ENCODE measurements at regions not wholly inside any gene's neighbourhood (a gene's known extent, or its start where the extent isn't known, plus 50 kb on each side); places are given as distances from the start of the nearest gene placed in this dataset.

DNA sequence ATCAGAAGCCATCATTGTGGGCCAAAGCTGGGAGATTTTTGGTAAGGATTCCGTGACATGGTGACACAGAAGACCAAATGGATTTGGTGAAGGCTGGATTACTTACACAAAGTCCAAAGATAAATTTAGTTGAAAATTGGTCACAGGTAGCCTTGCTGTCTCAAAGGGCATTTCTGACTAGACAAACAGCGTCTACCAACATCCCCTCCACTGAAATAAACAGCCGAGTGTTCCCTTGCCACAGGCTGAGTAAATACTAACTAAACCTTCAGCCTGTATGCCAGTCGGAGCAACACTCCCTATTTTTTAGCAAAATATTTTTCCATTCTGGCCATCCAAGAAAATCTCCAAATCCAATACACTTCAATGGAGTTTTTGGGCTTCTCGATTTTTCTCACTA is 279.9 kb upstream of the CITED2 start:
- TF ChIP-seq, protein P1, sequence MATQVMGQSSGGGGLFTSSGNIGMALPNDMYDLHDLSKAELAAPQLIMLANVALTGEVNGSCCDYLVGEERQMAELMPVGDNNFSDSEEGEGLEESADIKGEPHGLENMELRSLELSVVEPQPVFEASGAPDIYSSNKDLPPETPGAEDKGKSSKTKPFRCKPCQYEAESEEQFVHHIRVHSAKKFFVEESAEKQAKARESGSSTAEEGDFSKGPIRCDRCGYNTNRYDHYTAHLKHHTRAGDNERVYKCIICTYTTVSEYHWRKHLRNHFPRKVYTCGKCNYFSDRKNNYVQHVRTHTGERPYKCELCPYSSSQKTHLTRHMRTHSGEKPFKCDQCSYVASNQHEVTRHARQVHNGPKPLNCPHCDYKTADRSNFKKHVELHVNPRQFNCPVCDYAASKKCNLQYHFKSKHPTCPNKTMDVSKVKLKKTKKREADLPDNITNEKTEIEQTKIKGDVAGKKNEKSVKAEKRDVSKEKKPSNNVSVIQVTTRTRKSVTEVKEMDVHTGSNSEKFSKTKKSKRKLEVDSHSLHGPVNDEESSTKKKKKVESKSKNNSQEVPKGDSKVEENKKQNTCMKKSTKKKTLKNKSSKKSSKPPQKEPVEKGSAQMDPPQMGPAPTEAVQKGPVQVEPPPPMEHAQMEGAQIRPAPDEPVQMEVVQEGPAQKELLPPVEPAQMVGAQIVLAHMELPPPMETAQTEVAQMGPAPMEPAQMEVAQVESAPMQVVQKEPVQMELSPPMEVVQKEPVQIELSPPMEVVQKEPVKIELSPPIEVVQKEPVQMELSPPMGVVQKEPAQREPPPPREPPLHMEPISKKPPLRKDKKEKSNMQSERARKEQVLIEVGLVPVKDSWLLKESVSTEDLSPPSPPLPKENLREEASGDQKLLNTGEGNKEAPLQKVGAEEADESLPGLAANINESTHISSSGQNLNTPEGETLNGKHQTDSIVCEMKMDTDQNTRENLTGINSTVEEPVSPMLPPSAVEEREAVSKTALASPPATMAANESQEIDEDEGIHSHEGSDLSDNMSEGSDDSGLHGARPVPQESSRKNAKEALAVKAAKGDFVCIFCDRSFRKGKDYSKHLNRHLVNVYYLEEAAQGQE (IDR thresholded peaks at IDR 0.05; ENCODE audit: borderline replicate concordance) = no peak
- TF ChIP-seq, protein P2, sequence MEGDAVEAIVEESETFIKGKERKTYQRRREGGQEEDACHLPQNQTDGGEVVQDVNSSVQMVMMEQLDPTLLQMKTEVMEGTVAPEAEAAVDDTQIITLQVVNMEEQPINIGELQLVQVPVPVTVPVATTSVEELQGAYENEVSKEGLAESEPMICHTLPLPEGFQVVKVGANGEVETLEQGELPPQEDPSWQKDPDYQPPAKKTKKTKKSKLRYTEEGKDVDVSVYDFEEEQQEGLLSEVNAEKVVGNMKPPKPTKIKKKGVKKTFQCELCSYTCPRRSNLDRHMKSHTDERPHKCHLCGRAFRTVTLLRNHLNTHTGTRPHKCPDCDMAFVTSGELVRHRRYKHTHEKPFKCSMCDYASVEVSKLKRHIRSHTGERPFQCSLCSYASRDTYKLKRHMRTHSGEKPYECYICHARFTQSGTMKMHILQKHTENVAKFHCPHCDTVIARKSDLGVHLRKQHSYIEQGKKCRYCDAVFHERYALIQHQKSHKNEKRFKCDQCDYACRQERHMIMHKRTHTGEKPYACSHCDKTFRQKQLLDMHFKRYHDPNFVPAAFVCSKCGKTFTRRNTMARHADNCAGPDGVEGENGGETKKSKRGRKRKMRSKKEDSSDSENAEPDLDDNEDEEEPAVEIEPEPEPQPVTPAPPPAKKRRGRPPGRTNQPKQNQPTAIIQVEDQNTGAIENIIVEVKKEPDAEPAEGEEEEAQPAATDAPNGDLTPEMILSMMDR (IDR thresholded peaks at IDR 0.05; ENCODE audit: poor library complexity, severe bottlenecking) = no peak
- no peak for TF ChIP-seq RAD21 (conservative IDR thresholded peaks at IDR 0.05)
- no peak for TF ChIP-seq SMC3 (conservative IDR thresholded peaks at IDR 0.05; ENCODE audit: poor library complexity)
- no peak for TF ChIP-seq POLR2AphosphoS5 (IDR thresholded peaks at IDR 0.05)
- no peak for TF ChIP-seq MXI1 (conservative IDR thresholded peaks at IDR 0.05; ENCODE audit: poor library complexity, severe bottlenecking)
- TF ChIP-seq TAF1 (IDR thresholded peaks at IDR 0.05; ENCODE audit: low read depth) = no peak
- no peak for TF ChIP-seq EP300 (conservative IDR thresholded peaks at IDR 0.05; ENCODE audit: poor library complexity, severe bottlenecking)
- no peak for TF ChIP-seq EZH2 (IDR thresholded peaks at IDR 0.05; ENCODE audit: borderline replicate concordance, insufficient read depth, low read length, poor library complexity, severe bottlenecking)

Data from neural cell (in vitro differentiated cells).